ENCODE measurements at regions not wholly inside any gene's neighbourhood (a gene's known extent, or its start where the extent isn't known, plus 50 kb on each side); places are given as distances from the start of the nearest gene placed in this dataset.

GRCh38 chr7:71042591-71042990 lies 89.4 kb upstream of the GALNT17 start:
- Histone ChIP-seq H3K9me3 (ENCODE audit: insufficient read depth, low read depth, low read length) (no peaks in the 10 kb centered on the region), H3K9ac (ENCODE audit: low read depth, low read length) (no peak overlapping the region), H3K36me3 (ENCODE audit: insufficient read depth, low read length) (no peaks in the 10 kb centered on the region), H3K4me3 (ENCODE audit: low read length) (no peak overlapping the region), H3K27me3 (ENCODE audit: insufficient read depth, low read length) (no peaks in the 10 kb centered on the region), H3K27ac (ENCODE audit: low read depth, low read length) (no peak overlapping the region), H3K4me1 (ENCODE audit: insufficient read depth, low read length) (no peaks in the 10 kb centered on the region)
- 91% methylated on average over 5 of the region's 5 CpGs for WGBS

GRCh38 chr7:71050492-71050891 lies 81.5 kb upstream of the GALNT17 start:
- H3K9ac ChIP-seq (ENCODE audit: low read depth, low read length): no peak overlapping the region
- H3K27ac ChIP-seq (ENCODE audit: low read depth, low read length): no peak overlapping the region
- no peaks in the 10 kb centered on the region for H3K4me1 ChIP-seq (ENCODE audit: insufficient read depth, low read length)
- no peaks in the 10 kb centered on the region for H3K27me3 ChIP-seq (ENCODE audit: insufficient read depth, low read length)
- H3K36me3 ChIP-seq (ENCODE audit: insufficient read depth, low read length): no peaks in the 10 kb centered on the region
- 93% methylated on average over 1 of the region's 1 CpG for WGBS
- H3K4me3 ChIP-seq (ENCODE audit: low read length): no peak overlapping the region
- peaks cover 42% of the 10 kb centered on the region for H3K9me3 ChIP-seq (ENCODE audit: insufficient read depth, low read depth, low read length)

GRCh38 chr7:71055504-71055903 lies 76.4 kb upstream of the GALNT17 start:
- H3K27me3 ChIP-seq (ENCODE audit: insufficient read depth, low read length): no peaks in the 10 kb centered on the region
- H3K36me3 ChIP-seq (ENCODE audit: insufficient read depth, low read length): no peaks in the 10 kb centered on the region
- H3K4me3 ChIP-seq (ENCODE audit: low read length): no peak overlapping the region
- H3K9me3 ChIP-seq (ENCODE audit: insufficient read depth, low read depth, low read length): peaks cover 29% of the 10 kb centered on the region
- no peak overlapping the region for H3K9ac ChIP-seq (ENCODE audit: low read depth, low read length)
- no peak overlapping the region for H3K27ac ChIP-seq (ENCODE audit: low read depth, low read length)
- H3K4me1 ChIP-seq (ENCODE audit: insufficient read depth, low read length): no peaks in the 10 kb centered on the region
- WGBS: 91% methylated on average over 2 of the region's 2 CpGs

GRCh38 chr7:71077743-71078476 lies 54.0 kb upstream of the GALNT17 start:
- peaks cover 34% of the 10 kb centered on the region for H3K9me3 ChIP-seq (ENCODE audit: insufficient read depth, low read depth, low read length)
- no peaks in the 10 kb centered on the region for H3K4me1 ChIP-seq (ENCODE audit: insufficient read depth, low read length)
- 92% methylated on average over 37 of the region's 37 CpGs for WGBS
- H3K4me3 ChIP-seq (ENCODE audit: low read length): no peak overlapping the region
- H3K27ac ChIP-seq (ENCODE audit: low read depth, low read length): no peak overlapping the region
- no peaks in the 10 kb centered on the region for H3K27me3 ChIP-seq (ENCODE audit: insufficient read depth, low read length)
- H3K36me3 ChIP-seq (ENCODE audit: insufficient read depth, low read length): no peaks in the 10 kb centered on the region
- H3K9ac ChIP-seq (ENCODE audit: low read depth, low read length): no peak overlapping the region
